ENCODE measurements at regions not wholly inside any gene's neighbourhood (a gene's known extent, or its start where the extent isn't known, plus 50 kb on each side); places are given as distances from the start of the nearest gene placed in this dataset.
"Not testable (repeated sequence)": the region's sequence is repeated elsewhere in the genome, so short reads cannot be mapped to it uniquely, and the experiment has no call there.

- no peak for DNase-seq
Observed at GRCh38 chr11:28798286-28798685, 690.1 kb downstream of the METTL15 start.

- DNase-seq, result no peak
Observed at GRCh38 chr11:28797536-28797935, 689.3 kb downstream of the METTL15 start.

- no peak for DNase-seq
Observed at GRCh38 chr11:28794405-28794804, 686.2 kb downstream of the METTL15 start.

- DNase-seq, result no peak
Observed at GRCh38 chr11:28793282-28793738, 685.1 kb downstream of the METTL15 start.

- DNase-seq, result no peak
Observed at GRCh38 chr11:28792856-28793255, 684.7 kb downstream of the METTL15 start.

GRCh38 chr11:28787897-28788296, 679.7 kb downstream of the METTL15 start:
- DNase-seq, result not testable (repeated sequence)

- no peak for DNase-seq
Observed at GRCh38 chr11:28777126-28777525, 668.9 kb downstream of the METTL15 start.

- no peak for DNase-seq
Observed at GRCh38 chr11:28773606-28774005, 665.4 kb downstream of the METTL15 start.

GRCh38 chr11:28770806-28771205, 662.6 kb downstream of the METTL15 start:
- DNase-seq, result no peak

GRCh38 chr11:28767574-28767973, 659.4 kb downstream of the METTL15 start:
- DNase-seq, result no peak

- no peak for DNase-seq
Observed at GRCh38 chr11:28763876-28764275, 655.7 kb downstream of the METTL15 start.

- DNase-seq, result no peak
Observed at GRCh38 chr11:28763151-28763550, 655.0 kb downstream of the METTL15 start.

GRCh38 chr11:28760676-28761390, 652.6 kb downstream of the METTL15 start:
- no peak for DNase-seq

- no peak for DNase-seq
Observed at GRCh38 chr11:28759311-28759710, 651.1 kb downstream of the METTL15 start.

GRCh38 chr11:28757725-28758515, 649.7 kb downstream of the METTL15 start:
- no peak for DNase-seq

- DNase-seq, result no peak
Observed at GRCh38 chr11:28756977-28757376, 648.8 kb downstream of the METTL15 start.

- no peak for DNase-seq
Observed at GRCh38 chr11:28743061-28743550, 634.9 kb downstream of the METTL15 start.

GRCh38 chr11:28739489-28740280, 631.5 kb downstream of the METTL15 start:
- no peak for DNase-seq

GRCh38 chr11:28738549-28738948, 630.4 kb downstream of the METTL15 start:
- DNase-seq, result no peak

- DNase-seq, result no peak
Observed at GRCh38 chr11:28736256-28736655, 628.1 kb downstream of the METTL15 start.

- no peak for DNase-seq
Observed at GRCh38 chr11:28735511-28735910, 627.3 kb downstream of the METTL15 start.

GRCh38 chr11:28730889-28731288, 622.7 kb downstream of the METTL15 start:
- no peak for DNase-seq

- no peak for DNase-seq
Observed at GRCh38 chr11:28730336-28730735, 622.1 kb downstream of the METTL15 start.
